ENCODE measurements at regions not wholly inside any gene's neighbourhood (a gene's known extent, or its start where the extent isn't known, plus 50 kb on each side); places are given as distances from the start of the nearest gene placed in this dataset.

DNA sequence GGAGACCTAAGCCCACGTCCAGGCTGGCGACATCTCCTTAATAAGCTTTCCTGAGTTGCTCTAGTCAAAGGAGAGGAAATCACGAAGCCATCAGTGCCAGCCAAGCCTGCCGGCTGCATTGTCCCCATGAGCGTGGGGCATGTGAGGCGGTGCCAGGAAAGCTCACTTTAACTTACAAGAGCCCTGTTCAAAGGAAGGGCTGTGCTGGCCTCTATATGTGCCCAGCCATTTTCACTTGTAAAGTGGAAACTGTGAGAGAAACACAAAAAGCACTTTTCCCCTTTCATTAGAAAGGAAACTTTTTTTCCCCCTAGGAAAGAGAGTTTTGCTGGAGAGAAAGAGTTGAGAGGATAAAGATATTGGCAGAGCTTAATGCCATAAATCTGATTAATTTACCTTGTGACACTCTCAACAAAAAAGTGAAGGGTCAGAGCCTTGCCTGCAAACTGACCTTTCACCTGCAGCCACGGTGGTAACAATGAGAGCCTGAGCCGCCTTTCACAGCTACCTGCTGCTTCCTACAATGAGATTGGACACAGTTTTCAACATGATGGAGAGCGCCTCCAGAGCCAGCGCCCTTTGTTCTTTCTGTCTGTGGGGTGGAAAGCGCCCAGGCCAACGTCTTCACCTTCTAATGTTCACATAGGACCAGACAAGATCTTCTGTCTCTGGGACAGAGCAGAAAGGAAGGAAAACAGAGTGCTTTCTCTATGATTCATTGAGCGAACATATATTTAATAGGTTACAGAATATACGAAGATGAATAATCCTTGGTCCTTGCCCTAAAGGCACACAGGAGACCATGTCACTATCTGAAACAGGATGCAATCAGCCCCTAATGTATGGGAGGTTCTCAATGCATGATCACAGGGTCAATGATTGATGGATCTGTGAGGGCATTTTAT, 233.1 kb upstream of the HES1 start:
- H3K9me3 ChIP-seq (ENCODE audit: control insufficient read depth, low read depth, low read length), result no peaks in the 10 kb centered on the region
- no peak for DNase-seq (ENCODE audit: low read depth, low spot score)

DNA sequence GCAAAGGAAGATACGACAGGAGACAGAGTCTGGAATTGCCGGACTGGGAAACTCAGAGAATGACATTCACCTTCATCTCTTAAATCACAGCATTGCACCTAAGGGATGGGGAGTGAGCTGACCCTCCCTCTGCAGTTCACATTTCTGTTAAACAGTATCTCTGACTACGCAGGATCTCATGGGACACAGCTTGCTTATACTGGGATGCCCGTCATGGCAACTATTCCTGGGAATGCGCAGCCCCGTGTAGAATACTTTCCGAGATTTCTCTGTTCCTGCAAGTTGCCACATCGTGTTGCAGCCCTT, 232.5 kb upstream of the HES1 start:
- H3K27ac ChIP-seq (ENCODE audit: control insufficient read depth, insufficient read depth, low read length), result no peak overlapping the region
- no peak for FAIRE-seq
- no peaks in the 10 kb centered on the region for H3K79me2 ChIP-seq (ENCODE audit: control insufficient read depth, insufficient read depth, low read length)
- no peak overlapping the region for H3K9ac ChIP-seq (ENCODE audit: control insufficient read depth, extremely low read depth, insufficient read depth, low read length)
- H3K4me3 ChIP-seq (ENCODE audit: control insufficient read depth in 2 of 3, extremely low read depth in 1 of 3, insufficient read depth in 2 of 3, low read depth in 1 of 3, low read length in 3 of 3), result no peak overlapping the region
- no peak overlapping the region for H3K4me2 ChIP-seq (ENCODE audit: control insufficient read depth, extremely low read depth, insufficient read depth, low read depth, low read length)
- dilution Hi-C loops (cut with MboI; ENCODE audit: extremely low pct_ligation_motif_present, low sequenced_read_pairs), result no loop called here
- no peak overlapping the region for H2AFZ ChIP-seq (ENCODE audit: control insufficient read depth, low read length)
- H3K9me1 ChIP-seq (ENCODE audit: control insufficient read depth, extremely low read depth, insufficient read depth, low read length), result no peaks in the 10 kb centered on the region
- no peaks in the 10 kb centered on the region for H3K36me3 ChIP-seq (ENCODE audit: control insufficient read depth in 2 of 2, extremely low read depth in 1 of 2, insufficient read depth in 2 of 2, low read length in 2 of 2)
- peaks cover 3% of the 10 kb centered on the region for H3K9me3 ChIP-seq (ENCODE audit: control insufficient read depth, low read depth, low read length)
- no peak for DNase-seq (ENCODE audit: low read depth, low spot score)
- H4K20me1 ChIP-seq (ENCODE audit: control insufficient read depth, extremely low read depth, insufficient read depth, low read length), result no peaks in the 10 kb centered on the region
- H3K27me3 ChIP-seq (ENCODE audit: control insufficient read depth, extremely low read depth, insufficient read depth, low read length), result peaks cover 14% of the 10 kb centered on the region
- no peak for TF ChIP-seq EZH2 (IDR thresholded peaks at IDR 0.05; ENCODE audit: low read length)
- TF ChIP-seq, protein P1, sequence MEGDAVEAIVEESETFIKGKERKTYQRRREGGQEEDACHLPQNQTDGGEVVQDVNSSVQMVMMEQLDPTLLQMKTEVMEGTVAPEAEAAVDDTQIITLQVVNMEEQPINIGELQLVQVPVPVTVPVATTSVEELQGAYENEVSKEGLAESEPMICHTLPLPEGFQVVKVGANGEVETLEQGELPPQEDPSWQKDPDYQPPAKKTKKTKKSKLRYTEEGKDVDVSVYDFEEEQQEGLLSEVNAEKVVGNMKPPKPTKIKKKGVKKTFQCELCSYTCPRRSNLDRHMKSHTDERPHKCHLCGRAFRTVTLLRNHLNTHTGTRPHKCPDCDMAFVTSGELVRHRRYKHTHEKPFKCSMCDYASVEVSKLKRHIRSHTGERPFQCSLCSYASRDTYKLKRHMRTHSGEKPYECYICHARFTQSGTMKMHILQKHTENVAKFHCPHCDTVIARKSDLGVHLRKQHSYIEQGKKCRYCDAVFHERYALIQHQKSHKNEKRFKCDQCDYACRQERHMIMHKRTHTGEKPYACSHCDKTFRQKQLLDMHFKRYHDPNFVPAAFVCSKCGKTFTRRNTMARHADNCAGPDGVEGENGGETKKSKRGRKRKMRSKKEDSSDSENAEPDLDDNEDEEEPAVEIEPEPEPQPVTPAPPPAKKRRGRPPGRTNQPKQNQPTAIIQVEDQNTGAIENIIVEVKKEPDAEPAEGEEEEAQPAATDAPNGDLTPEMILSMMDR (optimal IDR thresholded peaks at IDR 0.05 in 1 of 3, IDR thresholded peaks at IDR 0.05 in 1 of 3, conservative IDR thresholded peaks at IDR 0.05 in 1 of 3; ENCODE audit: extremely low read depth in 1 of 3, insufficient read depth in 2 of 3, low read length in 3 of 3), result no peak
- H3K4me1 ChIP-seq (ENCODE audit: control insufficient read depth, extremely low read depth, insufficient read depth, low read length), result no peaks in the 10 kb centered on the region

More for the DNA sequence above, 233.1 kb upstream of the HES1 start:
- Histone ChIP-seq H3K9me1 (ENCODE audit: control insufficient read depth, extremely low read depth, insufficient read depth, low read length) (no peaks in the 10 kb centered on the region), H3K4me2 (ENCODE audit: control insufficient read depth, extremely low read depth, insufficient read depth, low read depth, low read length) (no peak overlapping the region), H3K27me3 (ENCODE audit: control insufficient read depth, extremely low read depth, insufficient read depth, low read length) (peaks cover 14% of the 10 kb centered on the region), H4K20me1 (ENCODE audit: control insufficient read depth, extremely low read depth, insufficient read depth, low read length) (no peaks in the 10 kb centered on the region), H3K79me2 (ENCODE audit: control insufficient read depth, insufficient read depth, low read length) (no peaks in the 10 kb centered on the region), H3K27ac (ENCODE audit: control insufficient read depth, insufficient read depth, low read length) (no peak overlapping the region), H3K36me3 (ENCODE audit: control insufficient read depth in 2 of 2, extremely low read depth in 1 of 2, insufficient read depth in 2 of 2, low read length in 2 of 2) (no peaks in the 10 kb centered on the region), H2AFZ (ENCODE audit: control insufficient read depth, low read length) (no peak overlapping the region), H3K4me3 (ENCODE audit: control insufficient read depth in 2 of 3, extremely low read depth in 1 of 3, insufficient read depth in 2 of 3, low read depth in 1 of 3, low read length in 3 of 3) (no peak overlapping the region), H3K4me1 (ENCODE audit: control insufficient read depth, extremely low read depth, insufficient read depth, low read length) (no peaks in the 10 kb centered on the region), H3K9ac (ENCODE audit: control insufficient read depth, extremely low read depth, insufficient read depth, low read length) (no peak overlapping the region)
- TF ChIP-seq EZH2 (IDR thresholded peaks at IDR 0.05; ENCODE audit: low read length), result no peak
- TF ChIP-seq, protein P1 (optimal IDR thresholded peaks at IDR 0.05 in 1 of 3, IDR thresholded peaks at IDR 0.05 in 1 of 3, conservative IDR thresholded peaks at IDR 0.05 in 1 of 3; ENCODE audit: extremely low read depth in 1 of 3, insufficient read depth in 2 of 3, low read length in 3 of 3), result no peak
- no peak for FAIRE-seq
- dilution Hi-C loops (cut with MboI; ENCODE audit: extremely low pct_ligation_motif_present, low sequenced_read_pairs), result no loop called here

Measured in keratinocyte (primary cell).